ENCODE measurements at regions not wholly inside any gene's neighbourhood (a gene's known extent, or its start where the extent isn't known, plus 50 kb on each side); places are given as distances from the start of the nearest gene placed in this dataset.

GRCh38 chr22:34804091-34804490 lies 261.9 kb upstream of the ISX start:
- Histone ChIP-seq H3K9me1 (replicated peaks; ENCODE audit: control insufficient read depth, extremely low read depth, insufficient read depth, low read length) (no peaks in the 10 kb centered on the region), H3K36me3 (ENCODE audit: control insufficient read depth in 2 of 2, extremely low read depth in 1 of 2, insufficient read depth in 2 of 2, low read length in 2 of 2) (no peaks in the 10 kb centered on the region), H2AFZ (ENCODE audit: low read depth, low read length) (no peak overlapping the region), H3K9me3 (replicated peaks; ENCODE audit: control insufficient read depth, insufficient read depth, low read length) (peaks cover 10% of the 10 kb centered on the region), H3K79me2 (ENCODE audit: control insufficient read depth, insufficient read depth, low read length) (no peaks in the 10 kb centered on the region), H3K4me1 (ENCODE audit: control insufficient read depth, extremely low read depth, insufficient read depth, low read length) (no peaks in the 10 kb centered on the region), H3K27ac (ENCODE audit: insufficient read depth, low read depth, low read length) (no peak overlapping the region), H3K27me3 (ENCODE audit: control insufficient read depth in 2 of 2, insufficient read depth in 2 of 2, low read length in 2 of 2) (no peaks in the 10 kb centered on the region), H3K9ac (replicated peaks; ENCODE audit: extremely low read depth, insufficient read depth, low read length) (no peak overlapping the region), H3K4me2 (ENCODE audit: insufficient read depth, low read length) (no peak overlapping the region), H4K20me1 (replicated peaks; ENCODE audit: control insufficient read depth, extremely low read depth, insufficient read depth, low read length) (no peaks in the 10 kb centered on the region), H3K4me3 (replicated peaks in 1 of 3; ENCODE audit: insufficient read depth in 1 of 3, low read depth in 1 of 3, low read length in 3 of 3) (no peak overlapping the region)
- dilution Hi-C loops (cut with MboI; ENCODE audit: extremely low pct_ligation_motif_present, low sequenced_read_pairs), result no loop called here
- FAIRE-seq (no peak), DNase-seq (ENCODE audit: low read depth, low spot score) (no peak)
- CTCF ChIA-PET, result no interaction called here
- BruUV-seq (replicated peaks), result no TSS peak
- POLR2A ChIA-PET, result no interaction called here
- intact Hi-C loops (cut with micrococcal nuclease), result no loop called here
- no peak for TF ChIP-seq POLR2A (IDR thresholded peaks at IDR 0.05; ENCODE audit: low read depth, low read length)
- TF ChIP-seq MAX (IDR thresholded peaks at IDR 0.05; ENCODE audit: insufficient read depth, insufficient read length), result no peak
- TF ChIP-seq JUN (IDR thresholded peaks at IDR 0.05; ENCODE audit: borderline replicate concordance, insufficient read depth, insufficient read length, low read depth), result no peak
- no peak for TF ChIP-seq GATA2 (IDR thresholded peaks at IDR 0.05; ENCODE audit: insufficient read depth, insufficient read length, low read depth, low read length)
- no peak for TF ChIP-seq CTCF (IDR thresholded peaks at IDR 0.05; ENCODE audit: extremely low read depth in 1 of 2, insufficient read depth in 1 of 2, low read depth in 1 of 2, low read length in 2 of 2)
- TF ChIP-seq EZH2 (IDR thresholded peaks at IDR 0.05; ENCODE audit: borderline replicate concordance, low read depth, low read length, severe bottlenecking), result no peak
- no peak for TF ChIP-seq MYC (IDR thresholded peaks at IDR 0.05; ENCODE audit: low read depth, low read length)
- no peak for TF ChIP-seq FOS (IDR thresholded peaks at IDR 0.05; ENCODE audit: borderline replicate concordance, insufficient read depth, low read length)
- TF ChIP-seq POLR2AphosphoS5 (IDR thresholded peaks at IDR 0.05; ENCODE audit: insufficient read depth, low read depth, low read length), result no peak

All from endothelial cell of umbilical vein (primary cell).